GM21367 (cell line): ENCODE measurements at regions not wholly inside any gene's neighbourhood (a gene's known extent, or its start where the extent isn't known, plus 50 kb on each side); places are given as distances from the start of the nearest gene placed in this dataset.

ENCODE experiments used
- ATAC-seq: cut with Tn5 transposase; IDR thresholded peaks from one replicate; pipeline ENCODE4 v1.9.1; 2021; ENCODE audit not compliant: unreplicated experiment

DNA sequence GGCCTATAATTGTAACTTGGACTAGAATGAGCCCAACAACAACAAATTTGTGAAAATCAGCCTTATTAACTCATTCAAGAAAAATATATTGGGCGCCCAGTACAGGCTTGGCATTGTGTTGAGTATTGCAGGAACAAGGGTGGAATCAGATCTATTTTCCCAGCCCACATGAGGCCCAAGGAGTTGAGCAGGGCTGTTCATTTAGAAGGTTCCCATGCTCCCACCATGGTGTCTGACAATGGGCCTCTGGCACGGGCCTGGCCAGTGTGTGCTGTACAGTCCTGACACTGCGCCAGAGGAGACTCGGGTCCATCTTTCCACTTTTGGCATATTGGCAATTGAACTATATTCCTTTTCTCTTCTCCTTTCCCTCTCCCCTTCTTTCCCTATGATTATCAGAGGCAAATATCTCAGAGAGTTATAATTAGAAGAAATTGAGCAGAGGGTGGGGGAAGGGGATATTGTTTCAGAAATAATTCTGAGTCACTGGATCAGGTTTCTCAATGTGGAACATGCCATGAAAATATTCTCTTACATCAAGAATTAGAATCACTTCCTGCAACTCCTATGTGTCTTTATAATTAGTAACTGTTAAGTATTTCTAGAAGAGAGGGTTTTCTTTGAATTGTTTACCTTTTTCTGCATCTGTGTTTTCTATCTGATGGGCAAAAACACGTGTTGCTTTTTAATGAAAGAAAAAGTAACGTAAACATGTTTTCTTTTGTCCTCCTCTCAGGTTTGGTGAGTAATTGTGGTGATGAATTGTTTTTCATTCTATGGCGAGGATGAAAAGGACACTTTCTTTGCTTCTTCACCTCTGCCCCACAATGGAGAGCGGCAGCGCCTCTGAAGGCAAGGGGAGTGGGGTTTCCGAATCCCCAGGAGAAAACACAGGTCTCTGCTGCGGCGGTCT, 209.4 kb downstream of the FOXA2 start:
- ATAC-seq: no peak

DNA sequence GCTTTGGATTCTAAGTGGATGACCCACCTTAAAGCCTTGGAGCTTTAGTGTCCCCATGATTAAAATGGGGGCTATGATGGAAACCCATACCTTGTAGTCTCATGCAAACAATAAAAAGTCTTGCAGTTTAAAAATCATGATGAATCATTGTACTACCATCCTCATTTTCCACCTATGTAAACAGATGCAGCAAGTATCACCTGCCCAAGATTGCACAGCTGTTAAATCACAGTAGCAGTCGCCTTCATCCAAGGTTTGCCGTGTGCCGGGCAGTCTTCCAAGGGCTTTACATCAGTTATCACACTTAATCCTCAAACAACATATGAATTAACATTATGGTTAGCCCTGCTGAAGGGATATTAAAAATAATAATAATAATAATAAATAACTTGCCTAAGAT, 210.3 kb downstream of the FOXA2 start:
- ATAC-seq: no peak

DNA sequence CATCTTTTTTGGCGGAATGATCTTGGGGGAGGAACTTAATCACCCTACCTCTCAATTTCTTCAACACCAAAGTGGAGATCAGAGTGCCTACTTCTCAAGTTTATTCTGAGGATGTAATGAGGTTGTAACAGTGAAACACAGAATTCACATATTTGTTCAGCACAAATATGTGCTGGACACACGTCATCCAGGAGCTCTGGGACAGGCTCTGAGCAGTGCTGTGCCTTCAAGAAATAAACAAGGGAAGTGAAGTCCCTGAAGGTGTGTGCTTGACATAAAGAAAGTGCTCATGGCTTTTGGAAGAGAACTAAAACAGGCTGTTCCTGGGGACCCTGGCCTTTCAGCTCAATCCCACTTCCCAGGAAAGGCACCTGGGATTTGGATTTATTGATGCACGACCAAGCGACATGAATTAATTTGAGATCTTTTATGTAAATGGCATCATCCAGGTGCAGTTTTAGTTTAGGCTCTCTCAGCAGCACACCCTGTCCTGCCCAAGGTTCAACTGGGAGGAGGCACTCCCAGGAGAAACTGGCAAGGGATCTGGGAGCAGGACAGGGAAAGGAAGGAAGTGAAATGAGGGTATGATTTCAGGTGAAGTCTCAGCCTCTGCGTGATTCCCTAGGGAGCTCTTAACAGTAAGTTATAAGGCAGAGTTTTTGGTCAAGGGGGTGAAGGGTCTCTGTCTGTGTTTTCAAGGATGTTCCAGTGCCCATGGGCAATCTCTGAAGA, 211.0 kb downstream of the FOXA2 start:
- ATAC-seq: no peak

DNA sequence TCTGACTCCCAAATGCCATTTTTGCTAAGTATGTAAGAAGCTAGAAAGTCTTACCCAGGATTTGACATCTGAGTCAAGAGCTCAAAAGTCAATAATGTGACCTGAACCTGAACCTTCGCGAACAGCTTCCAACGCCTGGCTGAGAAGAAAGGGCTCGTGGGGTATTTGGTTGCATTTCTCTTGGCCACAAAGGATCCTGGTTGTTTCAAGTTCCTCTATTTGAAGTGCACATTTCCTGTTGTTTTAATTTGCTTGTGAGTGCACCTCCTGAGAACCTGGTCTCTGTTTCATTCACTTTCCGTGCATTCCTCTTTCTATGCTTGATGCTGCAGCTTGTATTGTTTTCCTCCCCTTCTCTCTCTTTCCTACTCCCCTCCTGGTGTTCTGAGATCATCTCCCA, 212.5 kb downstream of the FOXA2 start:
- peak; percentile 92 for ATAC-seq

DNA sequence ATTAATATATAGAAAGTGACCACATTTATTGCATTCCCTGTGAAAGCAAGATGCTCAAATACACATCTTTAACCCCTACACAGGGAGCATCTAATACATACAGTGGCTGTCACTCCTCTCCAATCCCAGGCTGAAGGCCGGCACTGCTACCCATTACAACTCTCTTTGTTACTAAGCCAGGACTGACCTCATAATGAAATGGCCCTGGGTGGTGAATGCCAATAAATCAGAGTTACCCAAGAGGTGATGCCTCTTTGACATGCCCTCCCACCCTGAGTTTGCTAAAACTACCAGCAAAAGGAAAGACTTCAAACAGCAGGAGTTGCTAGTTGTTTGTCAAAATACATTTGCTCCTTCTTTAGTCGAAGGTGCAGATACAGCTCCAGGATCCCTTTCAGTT, 214.2 kb downstream of the FOXA2 start:
- ATAC-seq: no peak

DNA sequence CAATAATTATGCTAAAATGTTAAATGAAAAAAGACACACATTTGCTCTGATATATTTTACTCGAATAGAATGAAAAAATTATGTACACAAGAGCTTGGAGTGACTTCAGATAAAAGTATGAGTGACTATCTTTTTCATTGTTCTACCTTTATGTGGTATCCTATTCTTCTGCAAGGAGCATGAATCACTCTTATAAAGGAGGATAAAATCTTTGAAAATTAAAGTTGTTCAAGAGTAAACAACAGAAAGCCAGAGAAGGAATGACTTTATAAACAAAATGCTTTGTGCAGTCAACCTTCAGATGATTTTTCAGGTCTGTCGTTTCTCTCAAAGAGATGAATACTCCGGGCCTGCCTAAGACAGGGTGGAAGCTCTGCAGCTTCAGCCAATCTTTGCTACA, 215.3 kb downstream of the FOXA2 start:
- ATAC-seq: no peak

DNA sequence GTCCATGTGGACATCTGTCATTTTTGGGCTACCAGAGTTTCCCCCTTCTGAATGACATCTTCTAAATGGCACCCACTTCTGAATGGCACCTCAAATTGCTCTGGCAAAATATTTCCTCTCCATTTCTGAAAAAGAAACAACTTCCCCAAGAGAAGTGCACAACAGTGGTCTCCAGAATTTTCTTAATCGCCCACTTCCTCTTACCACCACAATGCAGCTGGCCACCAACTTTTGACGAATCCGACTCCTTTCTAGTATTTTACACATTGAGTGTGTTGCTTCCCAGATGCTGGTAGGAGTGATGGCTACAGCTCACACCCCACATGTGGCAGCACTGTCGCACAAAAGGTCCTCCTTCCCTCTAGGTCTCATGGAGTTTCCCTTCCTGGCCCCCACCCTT, 216.1 kb downstream of the FOXA2 start:
- ATAC-seq: no peak

DNA sequence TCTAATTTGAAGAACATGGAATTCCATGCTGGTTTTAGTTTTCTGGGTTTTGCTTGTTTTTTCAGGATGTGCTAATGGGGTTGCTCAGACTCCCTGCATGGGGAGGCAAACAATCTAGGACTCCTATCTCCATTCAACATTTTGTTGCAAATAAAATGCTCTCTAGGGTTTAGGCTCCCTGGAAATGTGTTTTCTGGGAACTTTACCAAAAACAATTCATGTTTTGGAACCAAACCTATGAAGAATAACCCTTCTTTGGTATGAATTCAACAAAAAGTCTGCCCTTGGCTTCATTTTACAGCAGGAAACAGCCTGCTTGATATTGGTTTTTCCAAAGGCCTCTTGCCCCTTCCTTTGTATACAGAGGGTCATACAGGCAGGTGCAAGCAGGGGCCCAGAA, 217.7 kb downstream of the FOXA2 start:
- ATAC-seq: no peak

DNA sequence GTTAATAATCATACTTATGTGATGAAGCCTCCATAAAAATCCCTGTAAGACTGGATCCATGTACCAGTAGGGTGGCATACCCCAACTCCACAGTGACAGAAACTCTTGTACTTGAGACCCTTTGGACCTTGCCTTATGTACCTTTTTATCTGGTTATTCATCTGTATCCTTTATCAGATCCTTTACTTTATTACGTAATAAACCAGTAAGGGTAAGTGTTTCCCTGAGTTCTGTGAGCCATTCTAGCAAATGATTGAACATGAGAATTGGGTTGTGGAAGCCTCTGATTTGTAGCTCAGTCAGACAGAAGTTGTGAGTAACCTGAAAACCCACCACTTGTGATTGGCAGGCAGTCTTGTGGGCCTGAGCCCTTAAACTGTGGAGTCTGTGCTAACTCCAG, 229.7 kb downstream of the FOXA2 start:
- ATAC-seq: no peak

DNA sequence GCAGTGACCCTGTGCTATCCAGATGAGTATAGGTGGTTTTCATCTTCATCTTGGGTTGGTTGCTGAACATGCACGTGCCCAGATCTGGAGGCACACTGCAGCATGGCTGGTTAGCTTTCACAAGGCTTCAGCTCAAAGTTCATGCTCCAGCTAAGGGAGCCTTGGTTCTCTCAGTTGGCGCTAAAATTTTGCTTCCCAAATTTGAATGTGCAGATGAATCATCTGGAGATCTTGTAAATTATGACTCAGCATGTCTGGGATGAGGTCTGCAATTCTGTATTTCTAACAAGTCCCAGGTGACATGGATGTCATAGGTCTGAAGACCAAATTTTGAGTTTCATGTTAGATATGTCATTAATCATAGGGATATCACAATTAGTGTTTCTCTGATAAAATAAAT, 230.8 kb downstream of the FOXA2 start:
- ATAC-seq: no peak

DNA sequence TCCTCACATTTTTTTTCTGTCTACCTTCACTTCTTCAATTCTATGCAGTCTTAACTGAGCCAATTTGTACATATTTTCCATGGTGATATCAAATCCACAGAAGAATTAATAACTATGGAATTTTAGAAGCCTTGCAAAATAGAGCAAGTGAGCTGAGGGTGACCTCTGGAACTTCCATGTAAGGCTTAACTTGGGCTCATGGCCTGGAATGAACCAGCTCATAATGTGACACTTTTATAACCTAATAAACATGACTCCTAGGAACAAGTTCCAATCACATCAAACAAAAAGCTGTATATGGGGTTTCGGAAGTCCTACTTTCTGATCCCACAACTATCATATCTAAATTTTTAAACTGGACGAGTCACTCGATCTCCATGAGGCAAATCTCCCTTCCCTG, 232.4 kb downstream of the FOXA2 start:
- ATAC-seq: no peak

DNA sequence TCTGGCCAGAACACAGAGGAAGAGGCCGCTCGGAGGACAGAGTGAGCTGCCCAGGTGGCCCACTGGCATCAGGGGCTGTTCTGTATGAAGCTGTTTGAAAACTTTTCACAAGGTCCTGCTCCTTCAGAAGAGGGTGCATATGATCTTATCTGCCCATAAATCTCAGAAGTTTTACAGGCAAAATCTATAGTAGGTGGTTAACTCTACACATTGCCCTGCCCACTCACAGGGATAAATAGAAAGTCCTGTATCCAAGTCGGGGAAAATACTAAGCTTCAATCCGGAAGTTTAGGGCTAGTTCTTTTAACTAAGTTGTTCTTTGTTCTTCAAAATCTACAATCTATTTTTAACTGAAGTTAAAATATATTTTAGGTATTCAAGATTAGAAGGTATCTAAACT, 233.7 kb downstream of the FOXA2 start:
- no peak for ATAC-seq

DNA sequence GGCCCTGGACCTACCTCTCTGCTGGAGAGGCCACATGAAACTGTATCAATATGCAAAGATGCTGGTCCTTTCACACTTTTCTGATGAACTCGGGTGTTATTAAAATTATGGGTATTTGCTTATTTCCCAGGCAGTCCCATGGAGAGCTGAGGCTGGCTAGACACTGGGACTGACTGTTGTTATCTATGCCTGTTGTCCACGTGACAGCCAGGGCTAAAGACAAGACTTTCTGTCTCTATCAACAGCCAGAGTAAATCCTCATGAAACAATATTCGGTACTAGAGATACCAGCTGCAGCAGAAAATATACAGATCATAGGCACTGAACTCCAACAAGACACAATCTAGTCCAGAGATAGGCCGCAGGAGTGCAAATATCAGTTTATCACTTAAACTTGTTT, 236.4 kb downstream of the FOXA2 start:
- ATAC-seq: no peak

DNA sequence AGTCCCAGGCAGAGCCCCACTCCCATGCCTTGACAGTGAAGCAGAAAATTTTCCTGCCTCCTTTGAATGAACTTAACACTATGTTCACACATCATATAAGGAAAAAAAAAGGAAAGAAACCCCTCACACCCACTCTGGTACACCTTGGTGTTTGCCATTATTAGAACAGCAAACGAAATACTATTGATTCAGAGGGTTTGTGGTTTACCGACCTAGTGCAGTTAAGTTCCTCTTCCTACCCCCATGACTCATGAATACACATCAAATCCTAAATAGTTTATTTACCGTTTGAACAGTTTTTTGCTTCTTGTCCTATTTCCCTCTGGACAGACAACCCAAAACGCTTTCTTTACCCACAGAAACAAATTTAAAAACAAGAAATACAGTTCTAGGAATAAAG, 237.7 kb downstream of the FOXA2 start:
- ATAC-seq: peak; percentile 58

DNA sequence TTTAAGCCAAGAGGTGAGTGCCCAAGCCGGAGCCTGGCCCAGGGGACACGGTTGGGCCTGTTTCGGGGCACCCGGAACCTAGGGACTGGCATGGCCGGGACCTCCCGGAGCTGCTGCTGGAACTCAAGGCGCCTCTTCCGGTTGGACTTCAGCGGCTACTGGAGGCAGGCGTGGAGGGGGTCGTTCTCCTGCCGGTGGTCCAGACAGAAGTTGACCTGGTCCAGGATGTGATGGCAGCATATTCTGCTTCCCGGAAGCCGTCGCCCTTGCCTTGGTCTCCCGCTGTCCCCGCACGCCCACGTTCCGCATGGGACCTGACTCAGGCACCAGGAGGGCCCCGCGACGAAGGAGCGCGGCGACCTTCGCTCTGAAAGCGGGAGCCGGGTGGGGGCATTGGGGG, 240.8 kb downstream of the FOXA2 start:
- ATAC-seq: no peak

DNA sequence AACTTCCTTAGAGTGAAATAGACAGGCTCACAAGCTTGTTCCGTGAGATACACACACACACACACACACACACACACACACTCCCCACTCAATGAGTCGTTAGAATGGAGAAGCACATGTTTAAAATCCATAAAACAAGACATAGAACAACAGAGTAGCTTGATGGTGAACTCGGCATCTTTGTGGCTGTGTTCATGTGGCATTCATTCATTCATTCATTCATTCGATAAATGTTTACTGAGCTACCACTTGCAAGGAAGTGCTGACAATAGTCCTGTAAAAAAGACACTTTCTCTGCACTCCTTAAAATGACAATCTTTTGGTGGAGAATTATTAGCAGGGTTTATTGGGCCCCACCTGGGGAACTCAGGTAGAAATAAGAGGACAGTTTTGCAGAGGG, 242.0 kb downstream of the FOXA2 start:
- ATAC-seq: no peak

DNA sequence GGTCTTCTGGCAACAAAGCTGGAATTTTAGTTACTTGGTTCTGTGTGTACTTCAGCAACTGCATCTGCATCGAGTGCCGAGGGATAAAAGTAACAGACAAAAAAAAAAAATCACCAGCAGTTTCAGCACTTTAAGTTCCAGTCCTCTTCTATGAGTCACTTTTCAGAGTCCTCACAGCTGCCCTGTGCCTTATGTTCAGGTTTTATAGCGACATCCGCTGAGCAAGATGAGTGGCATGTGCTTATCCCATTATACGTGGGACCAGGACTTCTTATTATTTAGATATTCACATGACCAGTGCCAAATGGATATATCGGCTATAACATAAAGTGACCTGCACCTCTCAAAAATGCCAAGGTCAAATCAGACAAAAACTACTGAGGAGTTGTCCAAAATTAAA, 242.9 kb downstream of the FOXA2 start:
- no peak for ATAC-seq

DNA sequence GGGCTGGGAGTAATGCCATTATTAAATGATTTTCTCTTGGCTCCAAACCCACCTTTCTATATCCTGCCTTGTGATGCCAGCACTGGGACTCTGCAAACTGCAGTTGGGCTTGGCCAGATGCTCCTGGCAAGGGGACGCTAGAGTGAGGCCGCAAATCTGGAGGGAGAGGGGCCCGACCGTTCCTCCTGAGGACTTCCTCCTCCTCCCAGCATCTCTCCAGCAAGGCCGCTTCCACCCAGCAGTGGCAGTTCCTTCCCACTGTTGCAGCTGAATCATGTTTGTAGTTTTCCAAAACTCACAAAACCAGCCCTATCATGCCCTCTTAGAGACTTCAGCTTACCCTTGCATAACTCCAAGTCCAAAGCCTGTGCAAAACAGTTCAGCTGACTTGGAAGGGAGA, 244.4 kb downstream of the FOXA2 start:
- ATAC-seq: no peak

DNA sequence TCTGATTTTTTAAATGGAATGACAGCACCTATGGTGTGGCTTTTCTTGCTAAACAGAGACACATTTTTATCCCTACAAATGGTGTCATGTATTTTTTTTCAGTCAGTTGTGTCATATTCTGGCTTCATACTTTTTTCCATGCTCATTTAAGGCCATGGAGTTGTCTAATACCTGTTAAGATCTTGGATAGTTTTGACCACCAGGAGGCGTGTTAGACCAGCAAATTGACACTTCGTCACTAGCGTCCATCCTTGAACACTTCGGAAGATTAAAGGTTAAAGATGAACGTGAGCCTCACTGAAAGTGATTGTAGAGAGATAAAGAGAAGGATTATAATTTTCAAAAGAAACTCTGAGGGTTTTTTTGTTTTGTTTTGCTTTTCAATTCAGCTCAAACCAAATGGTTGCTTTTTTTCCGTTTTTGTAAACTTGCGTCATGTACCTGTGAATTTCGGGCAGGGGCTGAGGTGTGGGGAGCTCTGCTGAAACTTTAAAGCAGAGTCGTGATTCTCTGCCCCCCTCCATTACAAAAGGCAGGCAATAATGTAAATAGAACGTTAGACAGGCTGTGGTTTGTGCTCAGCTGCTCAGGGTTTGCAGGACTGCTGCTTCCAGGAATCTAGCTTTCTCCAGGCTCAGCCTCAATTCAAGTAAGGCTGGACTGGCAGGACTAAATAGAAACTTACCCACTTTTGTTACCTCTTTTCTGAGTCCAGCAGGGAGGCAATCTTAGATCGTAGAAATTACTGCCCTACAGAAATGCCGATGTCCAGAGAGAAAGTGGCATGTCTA, 245.1 kb downstream of the FOXA2 start:
- peak; percentile 58 for ATAC-seq

DNA sequence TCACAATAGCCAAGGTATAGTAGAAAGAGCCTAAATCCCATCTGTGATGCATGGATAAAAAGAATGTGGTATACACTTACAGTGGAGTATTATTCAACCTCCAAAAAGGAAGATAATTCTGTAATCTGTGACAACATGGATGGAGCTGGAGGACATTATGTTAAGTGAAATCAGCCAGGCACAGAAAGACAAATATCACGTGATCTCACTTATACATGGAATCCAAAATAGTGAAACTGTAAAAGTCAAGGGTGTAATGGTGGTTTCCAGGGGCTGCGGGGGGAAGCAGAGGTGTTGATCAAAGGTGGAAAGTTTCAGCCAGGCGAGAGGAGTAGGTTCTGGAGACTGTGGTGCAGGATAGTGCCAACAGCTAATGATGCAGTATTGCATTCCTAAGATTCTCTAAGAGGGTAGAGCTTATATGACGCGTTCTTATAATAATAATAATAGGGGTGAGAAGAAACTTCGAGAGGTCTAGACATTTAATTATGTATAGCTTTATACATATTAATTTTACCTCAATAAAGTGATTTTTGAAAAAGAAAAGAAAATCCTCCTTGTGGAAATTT, 246.1 kb downstream of the FOXA2 start:
- ATAC-seq: no peak

DNA sequence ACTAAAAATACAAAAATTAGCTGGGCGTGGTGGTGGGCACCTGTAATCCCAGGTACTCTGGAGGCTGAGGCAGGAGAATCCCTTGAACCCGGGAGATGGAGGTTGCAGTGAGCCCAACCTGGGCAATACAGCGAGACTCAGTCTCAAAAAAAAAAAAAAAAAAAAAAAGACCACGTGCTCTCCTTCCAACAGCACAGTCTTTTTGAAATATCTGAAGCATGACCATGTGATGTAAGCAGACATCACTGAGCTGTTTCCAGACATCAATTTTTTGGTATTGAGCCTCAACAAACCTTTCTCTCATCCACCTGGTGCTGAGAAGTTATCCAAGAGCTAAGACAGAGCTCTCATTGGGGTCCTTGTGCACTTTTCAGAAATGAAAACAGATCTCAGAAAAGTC, 249.2 kb downstream of the FOXA2 start:
- no peak for ATAC-seq
